MG63 (cell line): ENCODE measurements at regions not wholly inside any gene's neighbourhood (a gene's known extent, or its start where the extent isn't known, plus 50 kb on each side); places are given as distances from the start of the nearest gene placed in this dataset.

Source experiments
- DNase-seq: peaks from one replicate; pipeline ENCODE4 v3.0.0-alpha.2; 2020
- H3K27me3 ChIP-seq: fragments of 250-450 bp; sonication (Bioruptor Pico); 2 replicates; pipeline ENCODE4 v1.5.1; 2020; ENCODE audit warnings: mild to moderate bottlenecking, moderate library complexity
- H3K36me3 ChIP-seq: fragments of 250-450 bp; sonication (Bioruptor Pico); 2 replicates; pipeline ENCODE4 v1.5.1; 2020; ENCODE audit warnings: mild to moderate bottlenecking, moderate library complexity
- H3K4me3 ChIP-seq: fragments of 250-450 bp; sonication (Bioruptor Pico); 2 replicates; pipeline ENCODE4 v1.5.1; 2020; ENCODE audit warnings: mild to moderate bottlenecking, moderate library complexity
- H3K9me3 ChIP-seq: fragments of 250-450 bp; sonication (Bioruptor Pico); 2 replicates; pipeline ENCODE4 v1.5.1; 2020; ENCODE audit warnings: mild to moderate bottlenecking, moderate library complexity

- H3K9me3 ChIP-seq: no peaks in the 10 kb centered on the region
- no peaks in the 10 kb centered on the region for H3K27me3 ChIP-seq
- H3K36me3 ChIP-seq: no peaks in the 10 kb centered on the region
- H3K4me3 ChIP-seq: no peak overlapping the region
- DNase-seq: no peak
Measured at GRCh38 chr2:180101846-180102245, 94.7 kb upstream of the CWC22 start.

DNA sequence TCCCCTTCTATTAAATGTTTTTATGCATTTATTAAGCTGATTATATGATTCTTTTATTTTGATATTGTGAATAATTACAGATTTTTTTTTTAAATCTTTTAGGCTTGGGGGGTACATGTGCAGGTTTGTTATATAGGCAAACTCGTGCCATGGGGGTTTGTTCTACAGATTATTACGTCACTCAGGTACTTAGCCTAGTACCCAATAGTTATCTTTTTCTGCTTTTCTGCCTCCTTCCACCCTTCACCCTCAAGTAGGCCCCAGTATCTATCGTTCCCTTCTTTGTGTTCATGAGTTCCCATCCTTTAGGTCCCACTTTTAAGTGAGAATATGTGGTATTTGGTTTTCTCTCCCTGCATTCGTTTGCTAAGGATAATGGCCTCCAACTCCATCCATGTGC lies 92.2 kb upstream of the CWC22 start:
- no peak for DNase-seq
- Histone ChIP-seq H3K36me3 (no peaks in the 10 kb centered on the region), H3K27me3 (no peaks in the 10 kb centered on the region), H3K9me3 (no peaks in the 10 kb centered on the region), H3K4me3 (no peak overlapping the region)

- Histone ChIP-seq H3K4me3 (no peak overlapping the region), H3K36me3 (no peaks in the 10 kb centered on the region), H3K9me3 (0 out of 2 replicates have a peak, but pooled peaks cover 2% of the 10 kb centered on the region), H3K27me3 (peaks cover 12% of the 10 kb centered on the region)
- DNase-seq: no peak
Measured at GRCh38 chr2:180085144-180085543, 78.0 kb upstream of the CWC22 start.

GRCh38 chr2:180077295-180077906 lies 70.3 kb upstream of the CWC22 start:
- Histone ChIP-seq H3K4me3 (no peak overlapping the region), H3K27me3 (0 out of 2 replicates have a peak, but pooled peaks cover 2% of the 10 kb centered on the region), H3K9me3 (0 out of 2 replicates have a peak, but pooled peaks cover 2% of the 10 kb centered on the region), H3K36me3 (no peaks in the 10 kb centered on the region)
- no peak for DNase-seq

- no peak for DNase-seq
- Histone ChIP-seq H3K9me3 (no peaks in the 10 kb centered on the region), H3K27me3 (0 out of 2 replicates have a peak, but pooled peaks cover 2% of the 10 kb centered on the region), H3K36me3 (no peaks in the 10 kb centered on the region), H3K4me3 (no peak overlapping the region)
Measured at GRCh38 chr2:180075870-180076269, 68.8 kb upstream of the CWC22 start.

DNA sequence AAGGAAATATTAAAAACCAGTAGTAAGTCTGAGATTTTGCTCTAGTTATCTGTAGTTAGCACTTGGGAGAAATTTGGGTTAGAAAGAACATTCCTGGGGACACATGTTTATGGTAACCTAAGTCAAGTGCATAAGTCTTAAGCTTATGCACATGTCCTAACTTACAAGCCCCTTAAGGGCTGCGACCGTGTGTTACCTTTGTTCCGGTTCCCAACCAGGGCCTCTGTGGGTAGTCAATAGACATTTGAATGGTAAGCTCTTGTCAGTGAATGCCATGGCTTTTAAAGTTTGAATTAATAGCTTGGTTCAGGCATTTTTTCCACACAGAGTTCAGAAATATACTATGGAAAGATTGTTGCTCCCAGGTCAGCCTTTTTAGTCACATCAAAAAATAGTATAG lies 64.7 kb upstream of the CWC22 start:
- no peak for DNase-seq

GRCh38 chr2:180063494-180064092 lies 56.5 kb upstream of the CWC22 start:
- Histone ChIP-seq H3K4me3 (no peak overlapping the region), H3K9me3 (no peaks in the 10 kb centered on the region), H3K27me3 (no peaks in the 10 kb centered on the region; the same call in 1 of the 2 replicates), H3K36me3 (no peaks in the 10 kb centered on the region)
- no peak for DNase-seq

More for the DNA sequence above, 64.7 kb upstream of the CWC22 start:
- no peak overlapping the region for H3K4me3 ChIP-seq
- H3K9me3 ChIP-seq: no peaks in the 10 kb centered on the region
- H3K36me3 ChIP-seq: no peaks in the 10 kb centered on the region
- H3K27me3 ChIP-seq: no peaks in the 10 kb centered on the region

GRCh38 chr2:180062178-180062577 lies 55.1 kb upstream of the CWC22 start:
- H3K27me3 ChIP-seq: no peaks in the 10 kb centered on the region; the same call in 1 of the 2 replicates
- H3K36me3 ChIP-seq: no peaks in the 10 kb centered on the region
- no peak overlapping the region for H3K4me3 ChIP-seq
- DNase-seq: no peak
- H3K9me3 ChIP-seq: no peaks in the 10 kb centered on the region

DNA sequence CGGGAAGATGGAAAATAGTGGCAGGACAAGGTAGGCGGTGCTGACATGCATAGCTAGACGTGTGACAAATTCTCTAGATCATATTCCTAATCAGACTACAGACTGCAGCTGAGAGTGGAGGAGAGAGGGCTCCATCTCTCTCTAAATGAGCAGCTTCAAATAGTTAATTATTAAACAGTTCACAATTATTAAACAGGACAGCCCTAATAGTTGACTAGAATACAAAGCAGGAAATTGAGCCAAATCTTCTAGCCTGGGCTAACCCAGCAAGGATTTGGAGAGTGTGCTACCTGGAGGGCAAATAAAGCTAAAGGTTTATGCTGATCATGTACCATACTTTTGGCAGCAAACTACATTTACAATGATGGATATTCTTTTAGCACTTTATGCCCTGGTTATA lies 54.4 kb upstream of the CWC22 start:
- no peaks in the 10 kb centered on the region for H3K36me3 ChIP-seq
- no peak overlapping the region for H3K4me3 ChIP-seq
- H3K27me3 ChIP-seq: no peaks in the 10 kb centered on the region; the same call in 1 of the 2 replicates
- no peak for DNase-seq
- H3K9me3 ChIP-seq: no peaks in the 10 kb centered on the region

DNA sequence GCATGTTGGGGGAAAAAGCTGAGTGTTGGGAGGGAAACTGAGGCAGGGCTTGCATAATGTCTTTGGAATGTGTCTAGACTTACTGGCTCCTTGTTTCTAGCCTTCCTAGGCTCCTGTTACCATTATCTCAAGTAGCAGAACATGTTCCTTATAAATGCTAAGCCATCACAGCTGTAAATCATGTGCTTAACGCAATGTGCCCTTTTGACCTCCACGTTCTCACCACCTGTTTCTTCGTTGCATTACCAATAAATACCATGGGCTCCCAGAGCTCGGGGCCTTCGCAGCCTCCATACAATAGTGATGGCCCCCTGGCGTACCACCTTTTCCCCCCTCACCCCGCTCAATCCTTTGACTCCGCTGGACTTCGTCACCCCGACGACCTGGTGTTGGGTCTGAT lies 54.0 kb upstream of the CWC22 start:
- H3K9me3 ChIP-seq: no peaks in the 10 kb centered on the region
- no peak overlapping the region for H3K4me3 ChIP-seq
- H3K36me3 ChIP-seq: no peaks in the 10 kb centered on the region
- DNase-seq: no peak
- no peaks in the 10 kb centered on the region; the same call in 1 of the 2 replicates for H3K27me3 ChIP-seq

GRCh38 chr2:180058993-180059392 lies 51.9 kb upstream of the CWC22 start:
- DNase-seq: no peak
- H3K27me3 ChIP-seq: no peaks in the 10 kb centered on the region; the same call in 1 of the 2 replicates
- H3K9me3 ChIP-seq: no peaks in the 10 kb centered on the region
- no peaks in the 10 kb centered on the region for H3K36me3 ChIP-seq
- no peak overlapping the region for H3K4me3 ChIP-seq

- Histone ChIP-seq H3K9me3 (no peaks in the 10 kb centered on the region), H3K4me3 (no peak overlapping the region), H3K36me3 (no peaks in the 10 kb centered on the region), H3K27me3 (no peaks in the 10 kb centered on the region)
- no peak for DNase-seq
Measured at GRCh38 chr2:180057706-180058412, 50.8 kb upstream of the CWC22 start.
